PFSK-1 (cell line): ENCODE measurements at regions not wholly inside any gene's neighbourhood (a gene's known extent, or its start where the extent isn't known, plus 50 kb on each side); places are given as distances from the start of the nearest gene placed in this dataset.

Experiments used
- POLR2AphosphoS5 ChIP-seq: IDR thresholded peaks from 2 replicates; pipeline ENCODE4 v1.6.1; 2012; ENCODE audit warnings: low read depth, mild to moderate bottlenecking, control low read depth, low read length, moderate library complexity
- SIN3A ChIP-seq: IDR thresholded peaks from 2 replicates; pipeline ENCODE4 v1.6.1; 2012; ENCODE audit warnings: mild to moderate bottlenecking, low read length, moderate library complexity, borderline replicate concordance; ENCODE audit not compliant: insufficient read depth
- TAF1 ChIP-seq: IDR thresholded peaks from 2 replicates; pipeline ENCODE4 v1.6.1; 2012; ENCODE audit warnings: low read length, control low read depth, borderline replicate concordance; ENCODE audit not compliant: insufficient read depth
- TF ChIP-seq, protein P1 (sequence below), 2 experiments: IDR thresholded peaks; 2 replicates each; pipeline versions ENCODE4 v1.6.1 to v1.8.0; 2011 to 2012; ENCODE audit warnings: low read depth in 2 of 2, low read length in 2 of 2, control low read depth in 1 of 2, inconsistent platforms in 1 of 2, mild to moderate bottlenecking in 1 of 2, moderate library complexity in 1 of 2; ENCODE audit not compliant: insufficient read depth in 1 of 2

DNA sequence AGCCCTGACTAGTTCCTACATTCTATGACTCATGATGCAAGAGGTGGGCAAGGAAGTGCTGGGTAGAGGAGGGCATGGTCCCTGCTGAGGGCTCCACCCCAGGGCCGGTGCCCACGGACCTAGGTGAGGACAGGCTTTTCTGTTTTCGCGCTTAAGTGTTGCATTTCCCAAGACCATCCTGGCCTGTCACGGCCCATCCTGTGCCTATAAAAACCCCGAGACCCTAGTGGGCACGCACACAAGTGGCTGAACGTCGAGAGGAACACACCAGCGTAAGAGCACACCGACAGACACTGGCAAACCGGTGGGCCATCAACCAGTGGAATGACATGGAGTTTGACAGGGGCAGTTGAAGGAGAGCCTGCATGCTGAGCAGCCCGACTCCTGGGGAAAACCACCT is 680.7 kb upstream of the GHITM start:
- no peak for TF ChIP-seq POLR2AphosphoS5
- no peak for TF ChIP-seq TAF1
- TF ChIP-seq SIN3A = no peak
- TF ChIP-seq, protein P1, sequence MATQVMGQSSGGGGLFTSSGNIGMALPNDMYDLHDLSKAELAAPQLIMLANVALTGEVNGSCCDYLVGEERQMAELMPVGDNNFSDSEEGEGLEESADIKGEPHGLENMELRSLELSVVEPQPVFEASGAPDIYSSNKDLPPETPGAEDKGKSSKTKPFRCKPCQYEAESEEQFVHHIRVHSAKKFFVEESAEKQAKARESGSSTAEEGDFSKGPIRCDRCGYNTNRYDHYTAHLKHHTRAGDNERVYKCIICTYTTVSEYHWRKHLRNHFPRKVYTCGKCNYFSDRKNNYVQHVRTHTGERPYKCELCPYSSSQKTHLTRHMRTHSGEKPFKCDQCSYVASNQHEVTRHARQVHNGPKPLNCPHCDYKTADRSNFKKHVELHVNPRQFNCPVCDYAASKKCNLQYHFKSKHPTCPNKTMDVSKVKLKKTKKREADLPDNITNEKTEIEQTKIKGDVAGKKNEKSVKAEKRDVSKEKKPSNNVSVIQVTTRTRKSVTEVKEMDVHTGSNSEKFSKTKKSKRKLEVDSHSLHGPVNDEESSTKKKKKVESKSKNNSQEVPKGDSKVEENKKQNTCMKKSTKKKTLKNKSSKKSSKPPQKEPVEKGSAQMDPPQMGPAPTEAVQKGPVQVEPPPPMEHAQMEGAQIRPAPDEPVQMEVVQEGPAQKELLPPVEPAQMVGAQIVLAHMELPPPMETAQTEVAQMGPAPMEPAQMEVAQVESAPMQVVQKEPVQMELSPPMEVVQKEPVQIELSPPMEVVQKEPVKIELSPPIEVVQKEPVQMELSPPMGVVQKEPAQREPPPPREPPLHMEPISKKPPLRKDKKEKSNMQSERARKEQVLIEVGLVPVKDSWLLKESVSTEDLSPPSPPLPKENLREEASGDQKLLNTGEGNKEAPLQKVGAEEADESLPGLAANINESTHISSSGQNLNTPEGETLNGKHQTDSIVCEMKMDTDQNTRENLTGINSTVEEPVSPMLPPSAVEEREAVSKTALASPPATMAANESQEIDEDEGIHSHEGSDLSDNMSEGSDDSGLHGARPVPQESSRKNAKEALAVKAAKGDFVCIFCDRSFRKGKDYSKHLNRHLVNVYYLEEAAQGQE (IDR thresholded peaks at IDR 0.05; ENCODE audit: insufficient read depth in 1 of 2, low read depth in 2 of 2, low read length in 2 of 2) = no peak
